ENCODE measurements at regions not wholly inside any gene's neighbourhood (a gene's known extent, or its start where the extent isn't known, plus 50 kb on each side); places are given as distances from the start of the nearest gene placed in this dataset.
"Not testable (repeated sequence)": the region's sequence is repeated elsewhere in the genome, so short reads cannot be mapped to it uniquely, and the experiment has no call there.

DNA sequence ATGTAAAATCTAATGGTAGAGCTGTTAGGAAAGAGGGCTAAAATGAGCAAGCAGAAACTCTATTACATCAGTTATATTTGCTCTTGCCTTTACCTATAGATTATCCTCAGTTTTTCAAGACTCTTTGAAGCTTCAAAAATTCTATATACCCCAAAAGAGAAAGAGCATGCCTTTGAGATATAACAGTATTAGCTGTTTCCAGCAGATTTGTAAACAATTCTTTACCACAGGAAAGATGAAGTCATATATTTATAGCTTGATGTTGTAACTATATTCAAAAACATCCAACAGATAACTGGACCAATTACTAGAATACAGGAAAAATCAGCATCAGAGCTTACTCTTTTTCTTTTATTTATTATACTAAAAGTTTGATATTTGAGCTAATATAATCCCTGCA, 416.2 kb upstream of the TPK1 start:
- DNase-seq = no peak

DNA sequence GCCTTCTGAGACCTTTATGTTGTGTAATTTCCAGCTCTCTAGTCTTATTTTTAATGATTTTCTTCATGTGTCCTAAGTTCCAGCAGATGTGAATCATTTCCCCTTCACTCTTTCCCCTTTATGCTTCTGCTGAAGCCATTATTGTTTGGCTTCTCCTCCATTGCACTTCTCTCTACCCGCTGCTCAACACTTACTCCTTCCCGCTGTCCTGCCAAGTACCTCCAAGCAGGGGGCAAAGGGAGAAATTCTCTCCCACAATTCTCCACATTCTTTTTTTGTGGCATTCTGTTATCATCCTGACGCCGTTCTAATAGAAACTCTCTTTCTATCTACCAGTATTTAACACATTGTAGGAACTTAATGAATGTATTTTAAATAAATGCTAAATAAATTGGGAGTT, 388.9 kb upstream of the TPK1 start:
- DNase-seq = no peak

DNA sequence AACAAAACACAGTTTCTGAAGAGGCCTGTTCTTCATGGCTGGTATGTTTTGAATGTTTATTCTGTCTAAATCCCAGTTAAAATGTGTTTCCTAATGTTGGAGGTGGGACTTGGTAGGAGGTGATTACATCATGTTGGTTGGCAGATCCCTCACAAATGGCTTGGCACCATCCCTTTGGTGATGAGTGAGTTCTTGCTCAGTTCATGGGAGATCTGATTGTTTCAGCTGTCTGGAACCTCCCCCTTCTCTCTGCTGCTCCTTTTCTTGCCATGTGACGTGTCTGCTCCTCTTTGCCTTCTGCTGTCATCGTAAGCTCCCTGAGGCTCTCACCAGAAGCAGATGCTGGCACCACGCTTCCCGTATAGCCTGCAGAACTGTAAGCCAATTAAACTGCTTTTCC, 383.6 kb upstream of the TPK1 start:
- DNase-seq = no peak

DNA sequence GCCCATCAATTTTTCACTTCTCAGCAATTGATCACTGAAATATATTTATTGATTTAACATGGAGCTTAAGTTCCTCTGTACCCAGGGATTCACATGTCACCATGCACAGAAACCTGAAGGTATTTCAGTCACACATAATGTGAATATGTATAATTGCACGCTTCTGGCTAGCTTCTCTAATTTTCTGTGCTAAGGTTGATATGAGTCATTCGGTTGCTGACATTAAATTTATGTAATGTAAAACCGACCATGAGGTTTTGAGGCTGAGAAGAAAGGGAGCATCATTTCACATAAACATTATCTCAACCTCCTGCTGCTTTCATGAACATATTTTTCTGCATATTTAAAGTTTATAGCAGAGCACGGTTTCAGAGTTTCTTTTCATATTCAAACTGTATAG, 381.0 kb upstream of the TPK1 start:
- no peak for DNase-seq

DNA sequence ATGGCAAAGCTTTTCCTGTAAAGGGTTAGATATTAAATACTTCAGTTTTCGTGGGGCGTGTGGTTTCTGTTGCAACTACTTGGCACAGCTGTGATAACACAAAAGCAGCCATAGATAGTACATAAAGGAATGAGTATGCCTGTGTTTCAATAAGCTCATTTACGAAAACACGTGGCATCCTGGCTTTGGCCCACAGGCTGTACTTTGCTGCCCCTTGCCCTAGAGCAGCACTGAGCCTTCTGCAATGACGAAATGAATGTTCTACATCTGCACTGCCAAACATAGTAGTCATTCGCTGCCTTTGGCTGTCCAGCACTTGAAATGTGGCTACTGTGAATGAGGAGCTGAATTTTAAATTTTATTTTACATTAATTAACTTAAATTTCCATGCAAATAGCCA, 376.2 kb upstream of the TPK1 start:
- DNase-seq = no peak

DNA sequence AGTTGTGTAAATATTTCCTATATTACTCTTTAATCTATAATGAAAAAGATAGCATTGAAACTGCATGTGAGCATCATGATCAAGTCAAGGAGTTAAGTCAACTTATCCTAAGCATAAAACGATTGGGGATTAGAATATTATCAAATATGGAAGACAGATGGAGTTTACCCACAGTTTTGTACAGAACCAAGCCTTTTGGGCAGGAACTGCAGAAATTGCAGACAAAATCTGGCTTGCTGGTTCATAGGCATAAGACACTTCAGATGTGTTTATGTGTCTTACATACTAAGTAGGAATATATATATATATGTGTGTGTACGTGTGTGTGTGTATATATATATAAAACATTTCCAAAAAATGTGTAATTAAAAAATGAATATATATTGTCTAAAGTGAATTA, 375.4 kb upstream of the TPK1 start:
- DNase-seq = no peak

DNA sequence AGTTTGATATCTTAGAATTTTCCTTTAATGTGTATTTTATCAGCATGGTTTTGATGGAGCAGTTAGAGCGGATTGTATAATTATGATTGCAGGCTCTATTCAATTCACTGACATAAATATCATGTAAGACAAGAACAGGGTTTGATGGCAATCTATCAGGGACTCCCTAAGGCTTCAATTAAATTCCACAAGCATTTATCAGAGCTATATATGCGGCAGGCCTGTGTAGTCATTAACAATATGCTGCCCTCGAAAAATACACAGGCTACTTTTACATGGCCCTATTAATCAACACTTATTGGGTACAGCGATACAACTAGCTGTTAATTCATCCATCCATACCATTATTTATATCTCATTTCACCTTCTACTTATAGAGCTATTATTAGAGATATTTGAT, 358.1 kb upstream of the TPK1 start:
- DNase-seq = no peak

DNA sequence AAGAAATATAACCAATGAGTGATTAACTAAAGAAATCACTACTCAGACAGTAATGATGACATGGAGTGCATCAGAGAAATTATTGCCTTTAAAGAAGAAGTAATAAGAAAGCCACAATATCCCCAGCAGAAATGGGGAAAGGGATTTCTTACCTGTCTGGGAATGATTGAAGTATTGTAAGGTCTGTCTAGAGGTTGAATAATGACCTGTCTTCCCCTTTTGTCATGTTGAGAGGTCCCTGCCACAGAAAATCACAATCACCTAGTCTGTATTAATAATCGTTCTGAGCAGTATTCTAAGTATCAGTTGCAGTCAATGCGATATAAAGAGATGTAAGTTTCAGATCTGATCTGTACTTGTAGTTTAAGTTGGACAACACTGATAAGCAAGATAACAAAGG, 349.1 kb upstream of the TPK1 start:
- no peak for DNase-seq

DNA sequence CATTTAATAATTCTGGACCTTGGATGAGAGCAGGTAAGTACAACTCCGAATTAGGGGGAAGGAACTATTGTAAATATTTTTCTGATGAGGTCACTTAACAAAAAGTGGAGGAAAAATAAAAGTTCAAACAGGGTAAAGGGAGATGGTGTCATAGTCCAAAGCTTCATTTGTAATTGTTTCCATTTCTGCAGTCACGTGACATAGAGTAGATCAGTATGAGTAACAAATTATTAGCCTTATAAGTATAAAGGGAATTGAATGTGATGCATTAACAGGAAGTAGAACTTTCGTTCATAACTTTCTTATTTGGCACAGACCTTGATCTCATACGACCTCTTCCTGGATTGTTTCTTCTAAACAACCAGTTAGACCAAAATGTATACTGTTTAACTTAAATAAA, 347.2 kb upstream of the TPK1 start:
- DNase-seq = no peak

DNA sequence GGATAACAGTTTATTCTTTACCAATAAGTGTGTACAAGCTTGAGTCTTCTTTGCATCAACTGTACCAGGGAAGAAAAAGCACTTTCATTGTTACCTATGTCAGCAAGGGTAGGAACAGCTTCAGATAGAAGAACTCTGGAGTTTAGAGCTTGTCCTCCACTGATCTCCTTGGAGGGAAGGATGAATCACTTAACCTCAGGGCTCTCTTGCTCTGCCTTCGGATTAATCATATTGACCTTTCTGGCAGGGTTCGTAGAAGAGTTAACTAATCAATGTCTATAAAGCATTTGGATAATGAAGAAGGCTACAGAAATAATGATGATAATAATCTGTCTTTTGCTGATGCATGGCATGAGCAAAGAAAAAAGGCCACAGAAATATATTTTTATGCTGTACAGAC, 339.5 kb upstream of the TPK1 start:
- no peak for DNase-seq

DNA sequence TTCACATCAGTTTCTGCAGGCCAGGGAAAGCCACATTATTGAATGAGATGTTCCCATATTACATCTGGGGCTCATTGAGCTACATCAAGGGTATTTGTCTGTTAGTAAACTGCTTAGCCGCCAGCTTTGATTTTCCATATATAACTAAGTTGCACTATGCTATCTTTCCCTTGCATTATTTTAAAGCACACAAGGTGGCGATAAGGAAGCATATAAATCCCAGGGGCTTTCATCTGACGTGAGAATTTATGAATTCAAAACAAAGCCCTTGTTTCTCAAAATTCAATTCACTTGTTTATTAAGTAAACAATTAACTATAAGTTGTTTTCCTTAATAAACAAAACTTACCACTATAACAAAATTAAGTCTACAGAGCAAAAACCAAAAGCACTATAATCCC, 334.1 kb upstream of the TPK1 start:
- no peak for DNase-seq

DNA sequence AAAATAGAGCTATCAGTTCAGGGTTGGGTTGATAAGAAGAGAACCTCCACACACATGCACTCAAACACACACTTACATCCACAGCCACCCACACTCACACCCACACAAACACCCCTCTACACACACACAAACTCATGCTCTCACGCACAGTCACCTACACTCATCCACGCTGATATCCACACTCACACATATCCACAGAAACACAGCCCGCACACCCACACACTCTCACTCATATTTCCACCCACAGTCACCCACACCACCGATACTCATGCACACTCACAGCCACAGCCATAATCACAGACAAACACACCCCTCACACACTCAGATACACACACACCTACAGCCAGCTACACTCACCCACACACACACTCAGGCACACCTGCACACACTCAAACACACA, 333.0 kb upstream of the TPK1 start:
- no peak for DNase-seq

DNA sequence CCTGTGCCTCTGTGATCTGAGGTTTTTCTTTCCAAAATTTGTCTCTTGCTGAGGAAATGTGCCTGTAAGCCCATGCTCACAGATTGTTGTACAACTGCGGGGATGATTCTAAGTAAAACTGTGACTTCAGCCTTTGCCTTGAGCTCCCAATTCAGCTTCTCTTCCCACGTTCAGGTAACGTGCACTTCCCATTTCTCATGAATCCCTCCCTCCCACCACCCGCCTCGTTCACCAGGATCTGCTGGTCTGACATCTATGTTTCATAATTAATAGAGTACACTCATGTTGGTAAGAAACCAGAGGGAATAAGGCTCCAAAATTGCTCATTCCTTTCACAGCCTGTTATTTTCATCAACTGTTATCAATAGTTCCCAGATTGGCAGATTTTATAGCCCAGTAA, 332.6 kb upstream of the TPK1 start:
- DNase-seq = no peak

DNA sequence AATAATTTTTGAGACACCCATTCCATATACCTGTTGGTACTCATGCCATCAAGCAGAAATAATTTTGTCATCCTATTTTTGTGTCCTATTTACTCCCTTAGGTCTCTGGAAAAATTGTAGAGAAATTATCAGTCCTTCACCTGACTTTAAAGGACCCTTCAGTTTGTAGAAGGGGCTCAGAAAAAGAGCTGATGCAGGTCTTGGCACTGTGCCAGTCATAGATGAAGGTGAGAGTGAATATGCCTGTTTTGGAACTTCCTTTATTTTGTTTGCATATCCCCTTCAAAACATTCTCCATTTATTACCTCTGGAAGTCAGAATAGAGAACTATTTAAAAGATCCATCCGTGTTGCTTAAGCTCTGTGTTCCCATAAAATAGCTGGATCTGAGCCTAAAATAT, 321.0 kb upstream of the TPK1 start:
- no peak for DNase-seq

DNA sequence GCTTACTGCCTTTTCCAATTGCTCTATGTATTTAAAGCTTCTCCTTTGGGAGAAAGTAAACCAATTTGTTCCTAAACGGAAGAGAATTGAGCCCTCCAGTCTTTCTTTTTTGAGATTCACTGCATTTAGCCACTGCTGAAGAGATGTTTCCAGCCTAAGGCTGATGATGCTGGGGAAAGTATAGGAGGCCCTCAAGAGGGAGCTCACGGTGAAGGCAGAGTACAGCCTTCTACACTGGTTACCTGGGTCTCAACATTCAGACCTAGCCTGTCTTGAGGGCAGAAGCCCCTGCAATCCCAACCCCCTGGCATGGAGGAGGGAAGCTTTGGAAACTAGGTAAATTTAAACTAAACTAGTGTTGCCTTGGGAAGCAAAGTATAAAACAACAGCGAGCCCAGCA, 316.7 kb upstream of the TPK1 start:
- DNase-seq = no peak

DNA sequence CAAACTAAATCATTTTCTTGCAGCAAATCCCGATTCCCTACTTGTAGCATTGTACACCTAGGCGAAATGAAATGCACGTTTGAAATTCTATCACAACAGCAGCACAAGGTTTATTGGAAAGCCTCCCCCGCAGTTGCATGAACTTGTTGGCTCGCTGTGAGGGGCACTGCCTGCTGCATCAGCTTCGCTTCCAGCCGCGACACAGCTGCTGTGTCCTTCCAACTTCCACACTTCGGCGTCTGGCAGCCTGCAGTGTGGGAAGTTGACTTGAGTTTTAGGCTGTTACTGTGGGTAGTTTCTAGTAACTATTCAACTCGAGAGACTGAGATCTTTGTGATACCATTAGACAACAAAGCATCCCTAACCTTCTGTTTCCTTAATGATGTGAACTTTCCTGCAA, 315.8 kb upstream of the TPK1 start:
- no peak for DNase-seq

DNA sequence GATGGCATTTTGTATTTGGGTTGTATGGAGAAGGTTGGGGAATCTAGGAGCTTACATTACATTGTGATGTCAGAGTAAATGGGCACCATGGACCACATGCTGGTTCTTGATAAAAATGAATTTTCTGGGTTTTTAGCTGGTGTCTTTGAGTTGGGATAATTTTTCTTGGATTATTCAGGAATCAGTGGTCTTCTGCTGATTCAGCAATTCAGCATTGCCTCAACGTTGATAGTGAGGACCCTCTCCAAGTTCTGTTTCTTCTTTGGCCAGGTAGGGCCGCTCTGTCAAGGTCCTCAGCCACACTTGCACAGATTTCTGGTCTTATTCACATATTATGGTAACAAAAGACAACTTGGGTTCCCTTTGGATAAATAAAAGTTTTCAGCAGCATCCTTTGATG, 312.0 kb upstream of the TPK1 start:
- no peak for DNase-seq

DNA sequence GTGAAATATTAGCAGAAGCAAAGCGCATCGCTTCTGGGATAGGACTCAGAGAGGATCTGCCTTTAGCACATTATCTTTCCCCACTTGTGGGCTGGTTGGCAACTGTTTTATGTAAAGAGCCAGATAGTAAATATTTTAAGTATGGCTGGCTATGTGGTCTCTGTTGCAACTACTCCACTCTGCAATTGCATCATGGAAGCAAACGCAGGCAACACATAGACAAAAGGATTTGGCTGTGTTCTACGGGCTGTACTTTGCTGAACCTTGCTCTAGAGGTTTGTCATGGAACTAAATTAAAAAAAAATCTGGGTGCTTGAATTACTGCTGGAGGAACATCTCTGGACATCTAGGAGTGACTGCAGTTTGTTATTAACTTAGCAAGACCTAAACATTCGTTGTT, 307.8 kb upstream of the TPK1 start:
- no peak for DNase-seq

DNA sequence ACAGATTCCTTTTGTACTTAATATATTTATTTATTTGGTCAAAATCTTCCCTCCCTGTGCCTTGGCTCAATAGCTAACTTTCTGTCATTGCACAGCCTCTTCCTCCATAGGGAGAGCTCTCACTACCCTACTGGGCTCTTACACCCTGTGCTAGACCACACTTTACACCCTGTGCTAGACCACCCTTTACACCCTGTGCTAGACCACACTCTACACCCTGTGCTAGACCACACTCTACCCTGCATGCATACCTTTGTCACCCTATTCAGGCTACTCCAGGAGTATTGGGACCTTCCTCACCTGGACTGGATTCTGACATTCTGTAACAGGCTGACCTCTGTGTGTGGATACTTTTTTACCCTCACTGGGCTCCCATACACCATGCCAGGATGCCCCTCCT, 298.5 kb upstream of the TPK1 start:
- DNase-seq = no peak

DNA sequence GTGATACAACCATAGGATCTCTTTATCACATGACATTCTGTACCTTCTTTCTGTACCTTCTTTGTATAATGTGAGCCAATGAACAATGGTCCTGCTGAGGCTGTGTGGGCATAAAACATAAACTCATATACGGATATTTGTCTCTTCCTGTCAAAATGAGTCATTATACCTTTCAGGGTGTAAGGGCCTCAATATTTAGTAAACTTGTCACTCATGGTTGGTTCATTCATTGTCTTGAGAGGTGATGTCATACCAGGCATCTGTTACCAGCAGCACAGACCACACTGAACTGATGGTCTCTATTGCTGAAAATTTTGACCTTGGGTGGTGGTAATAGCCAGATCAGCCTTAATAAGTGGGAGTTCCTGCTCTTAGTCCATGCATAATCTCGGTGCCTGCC, 287.6 kb upstream of the TPK1 start:
- no peak for DNase-seq

DNA sequence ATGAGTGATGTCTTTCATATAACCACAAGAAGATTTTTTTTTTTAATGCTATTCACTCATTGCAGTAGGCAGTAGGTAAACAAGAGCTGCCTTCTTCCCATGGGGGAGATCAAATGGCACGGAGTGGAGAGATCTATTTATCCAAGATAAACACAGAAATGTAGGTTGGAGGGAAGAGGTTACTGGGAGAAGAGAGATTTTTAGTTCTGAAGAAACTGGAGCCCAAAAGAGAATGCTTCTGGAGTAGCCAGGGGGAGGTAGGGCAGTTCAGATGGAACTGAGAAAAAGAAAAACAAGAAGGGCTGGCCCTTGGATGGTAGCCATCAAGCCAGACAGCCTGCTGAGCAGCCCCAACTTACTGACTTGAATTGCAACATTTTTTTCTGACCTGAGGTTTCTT, 270.1 kb upstream of the TPK1 start:
- no peak for DNase-seq

DNA sequence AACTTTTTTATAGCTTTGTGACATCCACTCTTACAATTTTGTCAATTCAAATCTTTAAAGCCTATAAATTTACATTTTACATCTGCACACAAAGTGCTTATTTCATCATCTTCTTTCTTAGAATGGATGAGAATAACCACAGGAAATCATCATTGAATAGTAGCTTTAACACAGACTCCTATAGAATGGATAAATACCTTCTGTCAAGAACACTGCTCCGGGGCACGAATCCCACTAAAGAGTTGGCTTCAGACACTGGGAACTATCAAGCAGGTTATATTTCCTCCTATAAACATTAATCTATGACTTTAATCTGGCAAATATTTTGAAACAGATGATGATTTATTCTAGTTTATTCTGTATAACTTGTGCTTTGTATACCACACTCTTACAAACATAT, 269.7 kb upstream of the TPK1 start:
- no peak for DNase-seq

DNA sequence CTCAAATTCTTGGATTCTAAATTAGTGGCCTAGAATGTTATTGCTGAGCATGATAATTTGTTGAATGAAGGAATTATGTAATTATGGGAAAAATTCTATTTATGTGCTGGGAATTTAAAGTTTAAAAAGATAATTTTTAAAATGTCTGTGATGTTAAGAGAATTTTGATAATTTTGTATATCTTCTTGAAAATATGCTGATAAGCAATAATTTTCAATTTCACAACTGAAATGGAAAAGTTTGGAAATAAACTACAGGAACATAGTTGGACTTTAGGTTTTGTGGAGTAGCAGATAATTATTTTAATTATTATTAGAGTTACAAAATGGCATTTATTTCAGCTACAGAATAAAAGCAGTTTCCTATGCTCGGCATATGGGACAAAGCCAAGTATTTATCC, 268.5 kb upstream of the TPK1 start:
- no peak for DNase-seq

DNA sequence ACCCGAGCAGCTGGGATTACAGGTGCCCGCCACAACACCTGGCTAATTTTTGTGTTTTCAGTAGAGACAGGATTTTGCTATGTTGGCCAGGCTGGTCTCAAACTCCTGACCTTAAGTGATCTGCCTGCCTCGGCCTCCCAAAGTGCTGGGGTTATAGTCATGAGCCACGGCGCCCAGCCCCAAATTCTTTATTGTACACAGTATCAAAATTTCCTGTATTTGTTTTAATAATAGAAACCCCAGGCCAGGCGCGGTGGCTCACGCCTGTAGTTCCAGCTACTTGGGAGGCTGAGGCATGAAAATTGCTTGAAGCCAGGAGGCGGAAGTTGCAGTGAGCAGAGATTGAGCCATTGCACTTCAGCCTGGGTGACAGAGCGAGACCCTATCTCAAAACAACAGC, 266.3 kb upstream of the TPK1 start:
- DNase-seq = not testable (repeated sequence)

DNA sequence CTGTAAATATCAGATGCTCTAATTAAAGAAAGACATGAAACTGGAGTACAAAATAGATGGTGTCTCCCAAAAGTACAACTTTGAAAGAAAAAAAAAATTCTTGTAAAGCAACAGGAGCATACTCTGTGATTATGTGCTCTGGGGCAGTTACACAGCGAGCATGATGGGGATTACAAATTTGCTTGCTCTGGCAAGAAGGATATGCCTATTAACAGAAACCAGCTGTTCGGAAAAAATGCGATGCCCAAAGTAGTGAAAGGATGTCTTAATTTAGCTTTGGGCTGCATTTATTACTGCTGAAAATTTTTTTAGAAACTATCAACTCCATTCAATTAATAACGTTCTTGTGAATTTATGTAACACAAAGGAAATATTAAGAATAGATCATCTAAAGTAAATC, 256.9 kb upstream of the TPK1 start:
- no peak for DNase-seq

DNA sequence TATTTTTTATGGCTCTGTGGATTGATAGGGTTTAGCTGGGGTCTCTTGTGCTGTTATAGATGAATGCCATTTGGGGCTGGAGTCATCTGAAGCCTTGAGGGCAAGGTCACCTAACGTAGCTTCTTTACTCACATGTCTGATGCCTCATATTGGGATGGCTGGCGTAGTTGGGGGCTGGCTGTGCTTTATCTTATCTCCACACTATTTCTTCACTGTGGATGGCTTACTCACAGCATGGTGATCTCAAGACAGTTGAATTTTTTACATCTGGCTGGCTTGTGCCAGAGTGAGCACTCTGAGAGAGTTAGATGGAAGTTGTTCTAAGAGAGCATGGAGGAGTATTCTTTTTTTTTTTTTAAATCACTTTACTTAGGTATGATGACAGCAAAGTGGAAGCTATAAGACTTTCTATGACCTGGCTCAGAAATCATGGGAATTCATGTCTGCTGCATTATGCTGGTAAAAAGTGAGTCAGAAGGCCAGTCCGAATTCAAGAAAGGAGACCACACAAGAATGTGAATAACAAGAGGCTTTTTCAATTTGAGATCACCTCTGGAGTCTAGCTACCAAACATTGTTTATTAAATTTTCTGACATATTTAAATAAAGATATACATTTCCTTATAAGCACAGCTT, 252.4 kb upstream of the TPK1 start:
- no peak for DNase-seq

Data from T-helper 2 cell (primary cell).